Trophoblast cell (in vitro differentiated cells and primary cell): ENCODE measurements at regions not wholly inside any gene's neighbourhood (a gene's known extent, or its start where the extent isn't known, plus 50 kb on each side); places are given as distances from the start of the nearest gene placed in this dataset.

Experiments
- DNase-seq, 2 donors: peaks; one replicate each; pipeline ENCODE4 v3.0.0-alpha.2; 2016
- H2AFZ ChIP-seq: 2 replicates; pipeline ENCODE4 v1.6.1; 2013; ENCODE audit warnings: low read length, moderate library complexity, mild to moderate bottlenecking; ENCODE audit not compliant: insufficient read depth, poor library complexity
- H2AK5ac ChIP-seq: 2 replicates; pipeline ENCODE4 v1.6.1; 2013; ENCODE audit warnings: mild to moderate bottlenecking, low read length
- H2BK120ac ChIP-seq: 2 replicates; pipeline ENCODE4 v1.6.1; 2013; ENCODE audit warnings: low read length, mild to moderate bottlenecking, moderate library complexity; ENCODE audit not compliant: insufficient read depth, poor library complexity
- H2BK12ac ChIP-seq: 2 replicates; pipeline ENCODE4 v1.6.1; 2013; ENCODE audit warnings: mild to moderate bottlenecking, low read length, moderate library complexity
- H2BK5ac ChIP-seq: 2 replicates; pipeline ENCODE4 v1.6.1; 2013; ENCODE audit warnings: low read length, low read depth, moderate library complexity, mild to moderate bottlenecking; ENCODE audit not compliant: poor library complexity
- H3K14ac ChIP-seq: 2 replicates; pipeline ENCODE4 v1.6.1; 2013; ENCODE audit warnings: mild to moderate bottlenecking, low read length
- H3K18ac ChIP-seq: 2 replicates; pipeline ENCODE4 v1.6.1; 2013; ENCODE audit warnings: mild to moderate bottlenecking, low read length
- H3K23ac ChIP-seq: 2 replicates; pipeline ENCODE4 v1.6.1; 2013; ENCODE audit warnings: low read length
- H3K27ac ChIP-seq: 2 replicates; pipeline ENCODE4 v1.5.1; 2013; ENCODE audit warnings: low read depth, mild to moderate bottlenecking, inconsistent platforms, low read length, moderate library complexity
- H3K27me3 ChIP-seq: 2 replicates; pipeline ENCODE4 v1.6.1; 2013; ENCODE audit warnings: inconsistent platforms, mild to moderate bottlenecking, low read length, moderate library complexity; ENCODE audit not compliant: insufficient read depth
- H3K36me3 ChIP-seq, 2 experiments: 1 replicate in 1 of 2; 2 replicates in 1 of 2; pipeline ENCODE4 v1.6.1; 2013; ENCODE audit warnings: low read length in 2 of 2, mild to moderate bottlenecking in 2 of 2, moderate library complexity in 1 of 2; ENCODE audit not compliant: insufficient read depth in 2 of 2, control insufficient read depth in 1 of 2
- H3K4ac ChIP-seq: 2 replicates; pipeline ENCODE4 v1.6.1; 2013; ENCODE audit warnings: low read depth, mild to moderate bottlenecking, low read length, moderate library complexity
- H3K4me1 ChIP-seq, 2 experiments: 1 replicate in 1 of 2; 2 replicates in 1 of 2; pipeline ENCODE4 v1.6.1; 2013; ENCODE audit warnings: low read length in 2 of 2, mild to moderate bottlenecking in 2 of 2, moderate library complexity in 1 of 2; ENCODE audit not compliant: insufficient read depth in 2 of 2, control insufficient read depth in 1 of 2
- H3K4me2 ChIP-seq: 2 replicates; pipeline ENCODE4 v1.6.1; 2013; ENCODE audit warnings: inconsistent platforms, mild to moderate bottlenecking, low read length, moderate library complexity
- H3K4me3 ChIP-seq: 2 replicates; pipeline ENCODE4 v1.5.1; 2013; ENCODE audit warnings: mild to moderate bottlenecking, low read depth, low read length, inconsistent platforms
- H3K79me1 ChIP-seq: one replicate; pipeline ENCODE4 v1.6.1; 2013; ENCODE audit warnings: low read length
- H3K79me2 ChIP-seq: 2 replicates; pipeline ENCODE4 v1.6.1; 2013; ENCODE audit warnings: low read length, mild to moderate bottlenecking; ENCODE audit not compliant: control insufficient read depth, insufficient read depth, poor library complexity
- H3K9ac ChIP-seq: 2 replicates; pipeline ENCODE4 v1.6.1; 2013; ENCODE audit warnings: mild to moderate bottlenecking, low read length
- H3K9me3 ChIP-seq: 2 replicates; pipeline ENCODE4 v1.6.1; 2013; ENCODE audit warnings: low read depth, mild to moderate bottlenecking, control low read depth, inconsistent platforms, low read length; ENCODE audit not compliant: insufficient read depth
- H4K12ac ChIP-seq: 2 replicates; pipeline ENCODE4 v1.6.1; 2013; ENCODE audit warnings: low read depth, mild to moderate bottlenecking, low read length, moderate library complexity
- H4K8ac ChIP-seq: 2 replicates; pipeline ENCODE4 v1.6.1; 2013; ENCODE audit warnings: low read depth, mild to moderate bottlenecking, low read length, moderate library complexity
- H4K91ac ChIP-seq: one replicate; pipeline ENCODE4 v1.6.1; 2013; ENCODE audit warnings: low read depth, mild to moderate bottlenecking, low read length, moderate library complexity
- WGBS: extraction: QIAGEN DNeasy Blood & Tissue Kit; methylation state at CpG from one replicate; pipeline ENCODE4 v1.1.7; 2013; ENCODE audit warnings: missing lambda C conversion rate; ENCODE audit not compliant: insufficient read length, insufficient coverage; ENCODE audit errors: extremely low coverage; 5-methylcytosine and 5-hydroxymethylcytosine counted together

DNA sequence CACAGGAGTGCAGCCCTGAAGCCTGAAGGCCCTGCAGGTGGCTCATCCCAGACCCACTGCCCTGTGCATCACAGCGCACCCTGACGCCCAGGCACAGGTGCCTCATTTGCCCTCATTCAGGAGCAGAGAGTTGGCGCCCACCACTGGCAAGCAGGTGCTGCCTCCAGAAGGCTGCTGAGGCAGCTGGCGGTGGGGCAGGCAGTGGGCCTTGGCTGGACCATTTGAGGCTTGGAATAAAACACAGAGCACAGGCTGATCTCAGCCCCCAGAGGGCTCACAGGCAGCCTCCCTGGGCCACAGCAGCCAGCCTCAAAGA is 1151.9 kb downstream of the BRD1 start:
- Histone ChIP-seq H2AFZ (no peak overlapping the region), H3K4ac (no peak overlapping the region), H3K9ac (no peak overlapping the region), H4K12ac (no peak overlapping the region), H3K79me2 (no peaks in the 10 kb centered on the region), H3K79me1 (no peaks in the 10 kb centered on the region), H3K4me1 (no peaks in the 10 kb centered on the region), H3K36me3 (no peaks in the 10 kb centered on the region), H2BK5ac (no peak overlapping the region), H3K9me3 (peaks cover 22% of the 10 kb centered on the region), H2BK120ac (no peak overlapping the region), H3K27ac (no peak overlapping the region), H4K8ac (no peak overlapping the region), H2AK5ac (no peak overlapping the region), H3K27me3 (no peaks in the 10 kb centered on the region), H4K91ac (no peak overlapping the region), H3K14ac (no peak overlapping the region), H3K4me3 (no peak overlapping the region), H3K4me2 (no peak overlapping the region), H3K18ac (no peak overlapping the region), H2BK12ac (no peak overlapping the region), H3K23ac (no peak overlapping the region)
- no peak for DNase-seq
- no CpG with 5 or more reads among the region's 4 CpGs for WGBS

DNA sequence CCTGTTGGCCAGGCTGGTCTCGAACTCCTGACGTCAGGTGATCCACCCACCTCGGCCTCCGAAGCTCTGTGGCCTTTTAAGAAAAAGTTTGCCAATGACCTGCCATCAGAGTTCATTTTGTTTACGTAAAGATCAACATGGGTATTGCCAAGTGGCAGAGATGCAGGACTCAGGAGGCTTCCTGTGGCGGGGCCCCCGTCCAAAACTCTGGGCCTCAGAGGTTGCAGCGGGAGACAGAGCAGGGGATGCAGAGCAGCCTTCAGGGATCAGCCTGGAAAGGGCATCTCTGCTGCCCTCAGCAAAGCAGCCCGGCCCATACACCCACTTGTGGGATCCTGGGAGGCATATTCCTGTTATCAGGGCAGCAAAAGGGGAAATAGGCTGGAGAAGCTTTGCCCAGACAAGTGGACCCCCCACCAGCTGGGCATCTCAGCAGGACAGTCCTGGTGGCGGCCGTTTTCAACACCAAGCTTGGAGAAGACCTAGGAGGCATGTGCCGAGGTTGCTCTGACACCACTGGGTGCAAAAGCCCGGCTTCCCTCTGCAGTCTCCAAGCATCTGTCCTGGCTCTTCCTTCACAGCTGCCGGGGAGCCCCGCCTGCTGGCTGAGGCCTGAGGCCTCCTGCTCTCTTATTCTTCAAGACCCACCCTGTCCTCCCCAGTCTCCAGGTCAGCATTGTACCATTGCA is 1152.4 kb downstream of the BRD1 start:
- no peaks in the 10 kb centered on the region for H3K79me1 ChIP-seq
- DNase-seq: no peak
- H3K36me3 ChIP-seq: no peaks in the 10 kb centered on the region
- H2AK5ac ChIP-seq: no peak overlapping the region
- H3K4me2 ChIP-seq: no peak overlapping the region
- no peak overlapping the region for H3K9ac ChIP-seq
- no peak overlapping the region for H4K8ac ChIP-seq
- H4K12ac ChIP-seq: no peak overlapping the region
- no peak overlapping the region for H2BK12ac ChIP-seq
- H3K18ac ChIP-seq: no peak overlapping the region
- H2AFZ ChIP-seq: no peak overlapping the region
- H3K4me1 ChIP-seq: no peaks in the 10 kb centered on the region
- no CpG with 5 or more reads among the region's 15 CpGs for WGBS
- H4K91ac ChIP-seq: no peak overlapping the region
- H3K14ac ChIP-seq: no peak overlapping the region
- no peak overlapping the region for H3K4ac ChIP-seq
- no peak overlapping the region for H2BK120ac ChIP-seq
- H3K79me2 ChIP-seq: no peaks in the 10 kb centered on the region
- H2BK5ac ChIP-seq: no peak overlapping the region
- H3K27ac ChIP-seq: no peak overlapping the region
- H3K9me3 ChIP-seq: peaks cover 22% of the 10 kb centered on the region
- no peaks in the 10 kb centered on the region for H3K27me3 ChIP-seq
- no peak overlapping the region for H3K23ac ChIP-seq
- no peak overlapping the region for H3K4me3 ChIP-seq

DNA sequence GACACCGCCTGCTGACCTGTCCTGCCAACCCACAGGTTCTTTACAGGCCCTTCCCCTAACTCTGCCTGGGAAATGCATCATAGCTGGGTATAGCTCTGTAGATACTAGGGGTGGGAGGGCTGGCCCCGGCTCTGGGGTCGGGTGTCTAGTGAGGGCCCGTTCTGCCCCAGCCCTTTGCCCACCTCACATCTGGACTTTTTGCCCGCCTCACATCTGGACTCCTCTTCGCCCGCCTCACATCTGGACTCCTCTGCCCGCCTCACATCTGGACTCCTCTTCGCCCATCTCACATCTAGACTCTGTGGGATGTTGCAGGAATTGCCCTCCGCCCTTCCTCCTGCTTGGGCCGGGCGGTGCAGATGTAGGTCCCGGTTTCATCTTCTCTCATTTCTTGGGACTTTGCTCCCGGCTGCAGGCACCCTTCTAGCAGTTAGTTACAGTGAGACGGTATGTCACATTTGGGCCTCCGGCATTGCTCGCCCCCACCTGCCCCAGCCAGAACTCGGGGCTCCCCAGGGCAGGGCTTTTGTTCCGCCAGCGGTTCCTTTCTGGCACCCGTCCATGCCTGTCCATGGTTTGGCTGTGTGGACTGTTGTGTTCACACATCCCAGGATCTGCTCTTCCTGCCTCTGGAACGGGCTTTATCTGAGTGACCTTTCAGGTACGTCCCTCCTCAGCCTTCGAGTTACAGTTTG is 1153.7 kb downstream of the BRD1 start:
- Histone ChIP-seq H3K4ac (no peak overlapping the region), H2BK5ac (no peak overlapping the region), H3K4me3 (no peak overlapping the region), H2BK120ac (no peak overlapping the region), H4K91ac (no peak overlapping the region), H3K27ac (no peak overlapping the region), H3K36me3 (no peaks in the 10 kb centered on the region), H4K8ac (no peak overlapping the region), H3K9me3 (peaks cover 22% of the 10 kb centered on the region), H3K4me1 (no peaks in the 10 kb centered on the region), H3K79me1 (no peaks in the 10 kb centered on the region), H2AK5ac (no peak overlapping the region), H3K79me2 (no peaks in the 10 kb centered on the region), H3K9ac (no peak overlapping the region), H4K12ac (no peak overlapping the region), H3K18ac (no peak overlapping the region), H3K14ac (no peak overlapping the region), H2AFZ (no peak overlapping the region), H3K27me3 (no peaks in the 10 kb centered on the region), H3K4me2 (no peak overlapping the region), H3K23ac (no peak overlapping the region), H2BK12ac (no peak overlapping the region)
- DNase-seq: no peak
- no CpG with 5 or more reads among the region's 24 CpGs for WGBS

DNA sequence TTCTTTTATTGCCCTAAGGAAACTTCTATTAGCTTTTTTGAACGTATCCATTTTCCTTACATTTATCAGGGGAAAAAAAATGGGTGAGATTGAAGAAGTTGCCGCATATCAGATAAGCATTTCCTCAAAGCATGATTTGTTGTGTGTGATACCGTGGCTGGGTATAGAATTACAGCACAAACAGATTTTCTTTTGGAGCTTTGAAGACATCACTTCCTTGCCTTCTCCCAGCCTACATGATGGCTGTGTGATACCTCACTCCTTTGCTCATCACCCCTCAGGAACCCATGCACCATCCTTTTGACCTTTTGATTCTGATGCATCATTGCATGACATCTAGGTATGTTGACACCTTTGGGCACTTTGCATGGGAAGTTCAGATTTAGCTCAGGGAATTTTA is 1155.3 kb downstream of the BRD1 start:
- Histone ChIP-seq H2AFZ (no peak overlapping the region), H2BK12ac (no peak overlapping the region), H3K4me3 (no peak overlapping the region), H3K18ac (no peak overlapping the region), H4K8ac (no peak overlapping the region), H4K12ac (no peak overlapping the region), H3K4me2 (no peak overlapping the region), H4K91ac (no peak overlapping the region), H3K23ac (no peak overlapping the region), H3K9me3 (peaks cover 22% of the 10 kb centered on the region), H2BK120ac (no peak overlapping the region), H3K14ac (no peak overlapping the region), H3K4me1 (no peaks in the 10 kb centered on the region), H2BK5ac (no peak overlapping the region), H3K27me3 (no peaks in the 10 kb centered on the region), H3K79me1 (no peaks in the 10 kb centered on the region), H3K9ac (no peak overlapping the region), H2AK5ac (no peak overlapping the region), H3K27ac (no peak overlapping the region), H3K36me3 (no peaks in the 10 kb centered on the region), H3K79me2 (no peaks in the 10 kb centered on the region), H3K4ac (no peak overlapping the region)
- WGBS: no CpG with 5 or more reads among the region's 3 CpGs
- no peak for DNase-seq
